Type B pancreatic cell (in vitro differentiated cells): ENCODE measurements at regions not wholly inside any gene's neighbourhood (a gene's known extent, or its start where the extent isn't known, plus 50 kb on each side); places are given as distances from the start of the nearest gene placed in this dataset.

Experiments used
- DNase-seq: peaks from one replicate; pipeline ENCODE4 v3.0.0; 2021; ENCODE audit warnings: mixed read lengths; ENCODE audit not compliant: unreplicated experiment; ENCODE audit errors: extremely low spot score
- H3K27ac Mint-ChIP-seq: 2 replicates; pipeline ENCODE4 v1.8.0; 2021; ENCODE audit warnings: mild to moderate bottlenecking, mixed read lengths
- H3K27me3 Mint-ChIP-seq: 2 replicates; pipeline ENCODE4 v1.8.0; 2021; ENCODE audit warnings: mixed read lengths
- H3K36me3 Mint-ChIP-seq: 2 replicates; pipeline ENCODE4 v1.8.0; 2021; ENCODE audit warnings: mixed read lengths
- H3K4me1 Mint-ChIP-seq: one replicate; pipeline ENCODE4 v1.8.0; 2021; ENCODE audit warnings: mixed read lengths; ENCODE audit not compliant: unreplicated experiment
- H3K4me3 Mint-ChIP-seq: 2 replicates; pipeline ENCODE4 v1.8.0; 2021; ENCODE audit warnings: mild to moderate bottlenecking, mixed read lengths
- H3K9me3 Mint-ChIP-seq: 2 replicates; pipeline ENCODE4 v1.8.0; 2021; ENCODE audit warnings: mixed read lengths
- TF ChIP-seq, protein P1 (sequence below): fragments of 200-600 bp; sonication (generic); conservative IDR thresholded peaks from 2 replicates; pipeline ENCODE4 v1.5.0; 2021; ENCODE audit warnings: antibody characterized with exemption, mild to moderate bottlenecking

DNA sequence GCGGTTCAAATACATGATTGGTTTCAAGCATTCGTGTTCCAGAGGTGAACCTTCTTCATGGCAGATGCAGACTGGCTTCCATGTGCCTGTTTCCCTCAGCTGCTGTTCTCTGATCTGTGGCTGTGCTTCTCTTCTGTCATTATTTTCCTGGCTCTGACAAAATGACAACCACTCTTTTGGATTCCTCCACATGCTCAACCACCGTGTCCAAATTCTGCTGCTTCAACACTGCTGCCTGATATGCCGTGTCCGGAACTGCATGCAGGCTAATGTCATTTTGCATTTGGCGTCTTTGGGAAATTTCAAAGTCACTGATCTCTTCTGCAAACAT, 368.7 kb upstream of the ZNF608 start:
- Mint-ChIP-seq H3K27me3 (peaks cover 24% of the 10 kb centered on the region), H3K4me3 (no peak overlapping the region), H3K36me3 (peaks cover 12% of the 10 kb centered on the region), H3K9me3 (peaks cover 29% of the 10 kb centered on the region), H3K27ac (no peak overlapping the region), H3K4me1 (peaks cover 10% of the 10 kb centered on the region)
- TF ChIP-seq, protein P1, sequence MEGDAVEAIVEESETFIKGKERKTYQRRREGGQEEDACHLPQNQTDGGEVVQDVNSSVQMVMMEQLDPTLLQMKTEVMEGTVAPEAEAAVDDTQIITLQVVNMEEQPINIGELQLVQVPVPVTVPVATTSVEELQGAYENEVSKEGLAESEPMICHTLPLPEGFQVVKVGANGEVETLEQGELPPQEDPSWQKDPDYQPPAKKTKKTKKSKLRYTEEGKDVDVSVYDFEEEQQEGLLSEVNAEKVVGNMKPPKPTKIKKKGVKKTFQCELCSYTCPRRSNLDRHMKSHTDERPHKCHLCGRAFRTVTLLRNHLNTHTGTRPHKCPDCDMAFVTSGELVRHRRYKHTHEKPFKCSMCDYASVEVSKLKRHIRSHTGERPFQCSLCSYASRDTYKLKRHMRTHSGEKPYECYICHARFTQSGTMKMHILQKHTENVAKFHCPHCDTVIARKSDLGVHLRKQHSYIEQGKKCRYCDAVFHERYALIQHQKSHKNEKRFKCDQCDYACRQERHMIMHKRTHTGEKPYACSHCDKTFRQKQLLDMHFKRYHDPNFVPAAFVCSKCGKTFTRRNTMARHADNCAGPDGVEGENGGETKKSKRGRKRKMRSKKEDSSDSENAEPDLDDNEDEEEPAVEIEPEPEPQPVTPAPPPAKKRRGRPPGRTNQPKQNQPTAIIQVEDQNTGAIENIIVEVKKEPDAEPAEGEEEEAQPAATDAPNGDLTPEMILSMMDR = no peak
- no peak for DNase-seq

DNA sequence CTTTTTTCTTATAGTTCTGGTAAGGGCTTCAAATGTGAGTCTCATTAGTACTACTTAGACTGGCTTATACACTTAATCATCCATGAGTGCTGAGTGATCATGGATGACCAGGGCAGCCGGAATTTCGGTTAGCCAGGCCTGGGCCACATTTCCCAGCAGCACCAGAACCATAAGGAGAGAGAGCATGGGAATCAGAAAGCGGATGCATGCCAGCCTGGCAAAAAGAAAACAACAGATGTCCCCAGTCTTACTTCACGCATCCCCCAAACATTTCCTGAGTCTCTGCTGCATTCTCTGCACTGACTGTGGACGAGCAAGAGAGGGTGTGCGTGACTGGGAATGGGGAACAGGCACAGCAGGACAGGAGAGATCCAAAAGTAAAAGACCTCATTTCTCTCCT, 371.1 kb upstream of the ZNF608 start:
- Mint-ChIP-seq H3K27ac (no peak overlapping the region), H3K4me3 (no peak overlapping the region), H3K9me3 (peaks cover 19% of the 10 kb centered on the region), H3K4me1 (peaks cover 10% of the 10 kb centered on the region), H3K27me3 (peaks cover 19% of the 10 kb centered on the region), H3K36me3 (peaks cover 6% of the 10 kb centered on the region)
- no peak for DNase-seq
- TF ChIP-seq, protein P1 = no peak

DNA sequence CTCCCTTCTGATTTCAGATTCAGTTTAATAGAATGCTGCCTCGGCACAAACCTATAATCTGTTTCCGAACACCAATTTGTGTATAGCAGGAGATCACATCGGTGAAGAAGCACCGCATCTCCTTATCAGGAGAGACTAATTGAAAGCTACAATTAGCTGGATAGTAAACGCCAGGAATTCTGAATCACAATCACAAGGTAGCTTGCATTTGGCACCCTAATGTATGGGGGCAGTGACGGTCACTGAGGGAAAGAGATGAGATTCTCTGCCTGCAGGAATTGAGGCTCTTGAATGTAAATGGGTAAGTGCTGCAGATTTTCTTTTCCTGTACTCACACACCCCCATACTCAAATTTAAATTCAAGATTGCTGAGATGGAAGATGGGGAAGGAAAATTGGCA, 373.6 kb upstream of the ZNF608 start:
- peaks cover 8% of the 10 kb centered on the region for H3K4me1 Mint-ChIP-seq
- no peak overlapping the region for H3K27ac Mint-ChIP-seq
- no peak overlapping the region for H3K4me3 Mint-ChIP-seq
- DNase-seq = no peak
- H3K9me3 Mint-ChIP-seq = peaks cover 15% of the 10 kb centered on the region
- TF ChIP-seq, protein P1 = no peak
- H3K27me3 Mint-ChIP-seq = peaks cover 19% of the 10 kb centered on the region
- peaks cover 6% of the 10 kb centered on the region for H3K36me3 Mint-ChIP-seq

DNA sequence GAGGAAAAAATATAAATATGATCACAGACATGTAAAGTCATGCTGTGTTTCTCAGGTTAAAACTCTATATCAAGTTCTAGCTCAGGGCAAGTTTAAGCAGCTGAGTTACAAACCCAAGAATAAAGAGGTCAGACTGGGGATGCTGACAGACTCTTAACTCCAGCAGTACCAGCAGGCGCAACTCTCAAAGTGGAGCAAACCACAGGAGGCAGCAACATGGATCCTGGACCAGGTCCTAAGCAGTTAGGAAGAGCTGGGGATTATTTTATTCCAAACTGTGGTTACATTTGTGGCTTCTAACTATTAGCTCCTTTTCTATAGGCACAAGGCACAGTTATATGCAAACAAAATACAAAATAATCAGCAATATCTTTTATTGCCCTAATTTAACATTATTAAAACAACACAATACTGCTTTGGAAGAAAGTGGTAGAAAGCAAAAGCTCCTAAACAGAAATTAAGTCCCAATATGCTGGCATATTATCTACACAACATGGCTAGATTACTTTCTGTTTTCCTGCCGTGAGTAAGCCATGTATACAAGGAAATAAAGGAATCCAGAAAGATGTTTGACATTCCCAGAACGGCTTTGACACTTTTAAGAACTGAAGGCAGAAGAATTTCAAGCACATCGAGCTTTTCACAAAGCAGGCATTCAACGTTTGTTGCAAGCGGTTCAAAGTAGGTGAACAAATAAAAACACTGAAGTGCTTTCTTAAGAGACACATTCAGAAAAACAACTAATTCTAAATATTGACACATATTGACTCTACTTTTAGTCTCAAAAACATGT, 378.8 kb upstream of the ZNF608 start:
- Mint-ChIP-seq H3K9me3 (no peaks in the 10 kb centered on the region), H3K4me1 (peaks cover 7% of the 10 kb centered on the region), H3K4me3 (no peak overlapping the region), H3K27ac (no peak overlapping the region), H3K27me3 (no peaks in the 10 kb centered on the region), H3K36me3 (peaks cover 4% of the 10 kb centered on the region)
- TF ChIP-seq, protein P1 = no peak
- DNase-seq = no peak

DNA sequence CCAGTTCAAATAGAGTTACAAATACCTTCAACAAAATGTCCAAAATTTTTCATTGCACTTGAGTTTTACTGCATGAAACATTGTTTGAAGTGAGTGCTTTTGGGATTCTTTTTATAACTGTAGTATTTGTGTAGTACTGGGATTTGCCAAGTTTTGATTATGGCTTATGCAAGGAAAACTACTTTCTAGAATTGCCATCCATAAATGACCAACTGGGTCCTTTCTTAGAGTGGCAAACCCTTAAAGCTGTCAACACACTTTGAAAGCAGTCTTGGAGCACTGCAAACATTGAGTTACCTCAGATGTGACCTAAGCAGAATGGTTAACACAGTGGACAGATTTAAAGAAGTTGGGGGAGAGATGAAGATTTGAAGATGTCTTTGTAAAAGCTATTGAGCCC, 379.6 kb upstream of the ZNF608 start:
- DNase-seq = no peak
- TF ChIP-seq, protein P1 = no peak

More for the DNA sequence above, 379.6 kb upstream of the ZNF608 start:
- Mint-ChIP-seq H3K27ac (no peak overlapping the region), H3K9me3 (no peaks in the 10 kb centered on the region), H3K4me3 (no peak overlapping the region), H3K27me3 (no peaks in the 10 kb centered on the region), H3K36me3 (peaks cover 4% of the 10 kb centered on the region), H3K4me1 (peaks cover 7% of the 10 kb centered on the region)
